ENCODE measurements at regions not wholly inside any gene's neighbourhood (a gene's known extent, or its start where the extent isn't known, plus 50 kb on each side); places are given as distances from the start of the nearest gene placed in this dataset.
A peak's percentile ranks its signal among the peaks of the same experiment; 100 is the strongest.

- H3K9me3 Mint-ChIP-seq (ENCODE audit: unreplicated experiment), result no peaks in the 10 kb centered on the region
These were observed 196.6 kb downstream of the ASB9 start for GRCh38 chrX:15073313-15073712.

GRCh38 chrX:15072880-15073279, 197.0 kb downstream of the ASB9 start:
- Histone ChIP-seq H3K4me2 (ENCODE audit: low read length) (no peak overlapping the region), H2AFZ (ENCODE audit: low read depth, low read length) (no peak overlapping the region), H4K20me1 (ENCODE audit: insufficient read depth, low read length) (no peaks in the 10 kb centered on the region), H3K4me1 (ENCODE audit: insufficient read depth, low read length) (no peaks in the 10 kb centered on the region), H3K27me3 (ENCODE audit: insufficient read depth, low read length) (no peaks in the 10 kb centered on the region), H3K9me3 (ENCODE audit: insufficient read depth, low read depth, low read length) (no peaks in the 10 kb centered on the region), H3K9ac (ENCODE audit: low read length) (no peak overlapping the region), H3K36me3 (ENCODE audit: insufficient read depth, low read length) (no peaks in the 10 kb centered on the region), H3K4me3 (ENCODE audit: insufficient read depth, low read depth, low read length) (no peak overlapping the region), H3K79me2 (ENCODE audit: insufficient read depth, low read length) (no peaks in the 10 kb centered on the region), H3K27ac (ENCODE audit: low read depth, low read length) (no peak overlapping the region)
- Mint-ChIP-seq H3K27me3 (ENCODE audit: low read depth, unreplicated experiment) (no peaks in the 10 kb centered on the region), H3K27ac (ENCODE audit: unreplicated experiment) (no peak overlapping the region), H3K36me3 (ENCODE audit: low read depth, unreplicated experiment) (no peaks in the 10 kb centered on the region), H3K4me1 (ENCODE audit: low read depth, unreplicated experiment) (no peaks in the 10 kb centered on the region), H3K4me3 (ENCODE audit: unreplicated experiment) (no peak overlapping the region), H3K9me3 (ENCODE audit: unreplicated experiment) (no peaks in the 10 kb centered on the region)
- TF ChIP-seq EZH2 (IDR thresholded peaks at IDR 0.05; ENCODE audit: insufficient read depth, low read length), result no peak
- TF ChIP-seq, protein P1, sequence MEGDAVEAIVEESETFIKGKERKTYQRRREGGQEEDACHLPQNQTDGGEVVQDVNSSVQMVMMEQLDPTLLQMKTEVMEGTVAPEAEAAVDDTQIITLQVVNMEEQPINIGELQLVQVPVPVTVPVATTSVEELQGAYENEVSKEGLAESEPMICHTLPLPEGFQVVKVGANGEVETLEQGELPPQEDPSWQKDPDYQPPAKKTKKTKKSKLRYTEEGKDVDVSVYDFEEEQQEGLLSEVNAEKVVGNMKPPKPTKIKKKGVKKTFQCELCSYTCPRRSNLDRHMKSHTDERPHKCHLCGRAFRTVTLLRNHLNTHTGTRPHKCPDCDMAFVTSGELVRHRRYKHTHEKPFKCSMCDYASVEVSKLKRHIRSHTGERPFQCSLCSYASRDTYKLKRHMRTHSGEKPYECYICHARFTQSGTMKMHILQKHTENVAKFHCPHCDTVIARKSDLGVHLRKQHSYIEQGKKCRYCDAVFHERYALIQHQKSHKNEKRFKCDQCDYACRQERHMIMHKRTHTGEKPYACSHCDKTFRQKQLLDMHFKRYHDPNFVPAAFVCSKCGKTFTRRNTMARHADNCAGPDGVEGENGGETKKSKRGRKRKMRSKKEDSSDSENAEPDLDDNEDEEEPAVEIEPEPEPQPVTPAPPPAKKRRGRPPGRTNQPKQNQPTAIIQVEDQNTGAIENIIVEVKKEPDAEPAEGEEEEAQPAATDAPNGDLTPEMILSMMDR (IDR thresholded peaks at IDR 0.05; ENCODE audit: insufficient read depth, low read depth, low read length), result no peak
- FAIRE-seq, result no peak
- DNase-seq (ENCODE audit: low read depth), result no peak

More at GRCh38 chrX:15073313-15073712, 196.6 kb downstream of the ASB9 start:
- no peaks in the 10 kb centered on the region for H3K9me3 ChIP-seq (ENCODE audit: insufficient read depth, low read depth, low read length)
- no peaks in the 10 kb centered on the region for H3K79me2 ChIP-seq (ENCODE audit: insufficient read depth, low read length)
- FAIRE-seq, result no peak
- H3K27me3 Mint-ChIP-seq (ENCODE audit: low read depth, unreplicated experiment), result no peaks in the 10 kb centered on the region
- H3K9ac ChIP-seq (ENCODE audit: low read length), result no peak overlapping the region
- H3K27ac Mint-ChIP-seq (ENCODE audit: unreplicated experiment), result no peak overlapping the region
- H2AFZ ChIP-seq (ENCODE audit: low read depth, low read length), result no peak overlapping the region
- TF ChIP-seq, protein P1 (IDR thresholded peaks at IDR 0.05; ENCODE audit: insufficient read depth, low read depth, low read length), result no peak
- no peaks in the 10 kb centered on the region for H4K20me1 ChIP-seq (ENCODE audit: insufficient read depth, low read length)
- no peak overlapping the region for H3K4me2 ChIP-seq (ENCODE audit: low read length)
- no peak for DNase-seq (ENCODE audit: low read depth)
- no peak overlapping the region for H3K4me3 ChIP-seq (ENCODE audit: insufficient read depth, low read depth, low read length)
- H3K36me3 ChIP-seq (ENCODE audit: insufficient read depth, low read length), result no peaks in the 10 kb centered on the region
- no peaks in the 10 kb centered on the region for H3K27me3 ChIP-seq (ENCODE audit: insufficient read depth, low read length)
- H3K4me1 ChIP-seq (ENCODE audit: insufficient read depth, low read length), result no peaks in the 10 kb centered on the region
- H3K4me1 Mint-ChIP-seq (ENCODE audit: low read depth, unreplicated experiment), result no peaks in the 10 kb centered on the region
- no peak overlapping the region for H3K4me3 Mint-ChIP-seq (ENCODE audit: unreplicated experiment)
- H3K27ac ChIP-seq (ENCODE audit: low read depth, low read length), result no peak overlapping the region
- no peaks in the 10 kb centered on the region for H3K36me3 Mint-ChIP-seq (ENCODE audit: low read depth, unreplicated experiment)

- no peak overlapping the region for H2AFZ ChIP-seq (ENCODE audit: low read depth, low read length)
- no peaks in the 10 kb centered on the region for H3K27me3 ChIP-seq (ENCODE audit: insufficient read depth, low read length)
- TF ChIP-seq EZH2 (IDR thresholded peaks at IDR 0.05; ENCODE audit: insufficient read depth, low read length), result no peak
- Mint-ChIP-seq H3K4me3 (ENCODE audit: unreplicated experiment) (no peak overlapping the region), H3K27ac (ENCODE audit: unreplicated experiment) (no peak overlapping the region), H3K27me3 (ENCODE audit: low read depth, unreplicated experiment) (no peaks in the 10 kb centered on the region), H3K36me3 (ENCODE audit: low read depth, unreplicated experiment) (no peaks in the 10 kb centered on the region), H3K4me1 (ENCODE audit: low read depth, unreplicated experiment) (no peaks in the 10 kb centered on the region), H3K9me3 (ENCODE audit: unreplicated experiment) (no peaks in the 10 kb centered on the region)
- no peak overlapping the region for H3K4me2 ChIP-seq (ENCODE audit: low read length)
- H3K9me3 ChIP-seq (ENCODE audit: insufficient read depth, low read depth, low read length), result no peaks in the 10 kb centered on the region
- H3K9ac ChIP-seq (ENCODE audit: low read length), result no peak overlapping the region
- no peak overlapping the region for H3K4me3 ChIP-seq (ENCODE audit: insufficient read depth, low read depth, low read length)
- no peak overlapping the region for H3K27ac ChIP-seq (ENCODE audit: low read depth, low read length)
- no peaks in the 10 kb centered on the region for H3K79me2 ChIP-seq (ENCODE audit: insufficient read depth, low read length)
- no peaks in the 10 kb centered on the region for H4K20me1 ChIP-seq (ENCODE audit: insufficient read depth, low read length)
- DNase-seq (ENCODE audit: low read depth) (no peak), FAIRE-seq (peak; percentile 58)
- no peaks in the 10 kb centered on the region for H3K4me1 ChIP-seq (ENCODE audit: insufficient read depth, low read length)
- H3K36me3 ChIP-seq (ENCODE audit: insufficient read depth, low read length), result no peaks in the 10 kb centered on the region
These were observed 197.6 kb downstream of the ASB9 start for GRCh38 chrX:15072259-15072658.

All from astrocyte (in vitro differentiated cells and primary cell).